Fibroblast of lung (primary cell): ENCODE measurements at regions not wholly inside any gene's neighbourhood (a gene's known extent, or its start where the extent isn't known, plus 50 kb on each side); places are given as distances from the start of the nearest gene placed in this dataset.

ENCODE experiments used
- DNase-seq, 2 donors: peaks; one replicate each; pipeline versions ENCODE4 v3.0.0 to v3.0.0-alpha.2; 2010; ENCODE audit warnings: low read depth in 2 of 2
- H2AFZ ChIP-seq: 2 replicates; pipeline ENCODE4 v1.5.1; 2012; ENCODE audit warnings: low read length, control low read depth, inconsistent platforms
- H3K27ac ChIP-seq: 2 replicates; pipeline ENCODE4 v1.5.1; 2011; ENCODE audit warnings: low read length, control low read depth; ENCODE audit not compliant: insufficient read depth
- H3K27me3 ChIP-seq: 2 replicates; pipeline ENCODE4 v1.5.1; 2011; ENCODE audit warnings: mild to moderate bottlenecking, low read length; ENCODE audit not compliant: control insufficient read depth, insufficient read depth
- H3K36me3 ChIP-seq: 2 replicates; pipeline ENCODE4 v1.5.1; 2011; ENCODE audit warnings: low read length; ENCODE audit not compliant: control insufficient read depth, insufficient read depth
- H3K4me1 ChIP-seq: 2 replicates; pipeline ENCODE4 v1.5.1; 2011; ENCODE audit warnings: low read length; ENCODE audit not compliant: control insufficient read depth, insufficient read depth; ENCODE audit errors: extremely low read depth
- H3K4me2 ChIP-seq: 2 replicates; pipeline ENCODE4 v1.5.1; 2011; ENCODE audit warnings: low read length, control low read depth; ENCODE audit not compliant: insufficient read depth; ENCODE audit errors: extremely low read depth
- H3K4me3 ChIP-seq, 4 experiments: fragments of 200-600 bp in 1 of 4; sonication (generic) in 1 of 4; replicated peaks in 1 of 4; 2 replicates each; pipeline ENCODE4 v1.5.1; 2011 to 2016; ENCODE audit warnings: low read length in 4 of 4, low read depth in 3 of 4, mild to moderate bottlenecking in 3 of 4, control low read depth in 2 of 4, inconsistent platforms in 1 of 4, mixed read lengths in 1 of 4; ENCODE audit not compliant: insufficient read depth in 1 of 4; ENCODE audit errors: control extremely low read depth in 1 of 4
- H3K79me2 ChIP-seq: 2 replicates; pipeline ENCODE4 v1.5.1; 2012; ENCODE audit warnings: mild to moderate bottlenecking, low read length, inconsistent platforms; ENCODE audit not compliant: control insufficient read depth, insufficient read depth
- H3K9ac ChIP-seq: 2 replicates; pipeline ENCODE4 v1.5.1; 2011; ENCODE audit warnings: mild to moderate bottlenecking, low read length, control low read depth; ENCODE audit not compliant: insufficient read depth
- H3K9me3 ChIP-seq: 2 replicates; pipeline ENCODE4 v1.5.1; 2012; ENCODE audit warnings: low read depth, low read length; ENCODE audit not compliant: control insufficient read depth, insufficient read depth
- H4K20me1 ChIP-seq: 2 replicates; pipeline ENCODE4 v1.5.1; 2011; ENCODE audit warnings: low read length; ENCODE audit not compliant: control insufficient read depth, insufficient read depth; ENCODE audit errors: extremely low read depth
- CTCF ChIP-seq, 2 donors: IDR thresholded peaks in 1 of 2; conservative IDR thresholded peaks in 1 of 2; 1 replicate in 1 of 2; 2 replicates in 1 of 2; pipeline ENCODE4 v1.5.1; 2011 to 2012; ENCODE audit warnings: low read length in 2 of 2, control low read depth in 1 of 2, inconsistent platforms in 1 of 2, low read depth in 1 of 2, mild to moderate bottlenecking in 1 of 2
- EZH2 ChIP-seq: IDR thresholded peaks from 2 replicates; pipeline ENCODE4 v1.5.1; 2012; ENCODE audit warnings: low read length, control low read depth, mild to moderate bottlenecking; ENCODE audit errors: missing control alignments

- H2AFZ ChIP-seq = no peak overlapping the region
- no peaks in the 10 kb centered on the region for H3K36me3 ChIP-seq
- no peak overlapping the region for H3K4me3 ChIP-seq
- TF ChIP-seq CTCF (conservative IDR thresholded peaks at IDR 0.05 in 1 of 2, IDR thresholded peaks at IDR 0.05 in 1 of 2; ENCODE audit: low read depth in 1 of 2, low read length in 2 of 2) = no peak
- no peak for TF ChIP-seq EZH2
- H4K20me1 ChIP-seq = no peaks in the 10 kb centered on the region
- H3K4me2 ChIP-seq = no peak overlapping the region
- peak in 1 of 2 donors; percentile 42 for DNase-seq
- H3K9me3 ChIP-seq = no peaks in the 10 kb centered on the region
- peaks cover 20% of the 10 kb centered on the region for H3K4me1 ChIP-seq
- no peaks in the 10 kb centered on the region for H3K27me3 ChIP-seq
- peak overlapping the region; percentile 45 for H3K27ac ChIP-seq
- H3K79me2 ChIP-seq = no peaks in the 10 kb centered on the region
- no peak overlapping the region for H3K9ac ChIP-seq
These were observed 175.0 kb downstream of the CCDC71L start for GRCh38 chr7:106485919-106486318.

- Histone ChIP-seq H3K9me3 (no peaks in the 10 kb centered on the region), H3K4me3 (no peak overlapping the region), H3K9ac (no peak overlapping the region), H4K20me1 (no peaks in the 10 kb centered on the region), H3K27me3 (no peaks in the 10 kb centered on the region), H3K27ac (peak overlapping the region; percentile 45), H3K79me2 (no peaks in the 10 kb centered on the region), H3K4me1 (peaks cover 20% of the 10 kb centered on the region), H3K4me2 (peak overlapping the region; percentile 26), H2AFZ (no peak overlapping the region), H3K36me3 (no peaks in the 10 kb centered on the region)
- DNase-seq = peak; percentile 82 to 92
- TF ChIP-seq CTCF (conservative IDR thresholded peaks at IDR 0.05 in 1 of 2, IDR thresholded peaks at IDR 0.05 in 1 of 2; ENCODE audit: low read depth in 1 of 2, low read length in 2 of 2) (no peak), EZH2 (no peak)
These were observed 175.9 kb downstream of the CCDC71L start for GRCh38 chr7:106485031-106485551.

- DNase-seq = peak; percentile 49 to 62
These were observed 176.4 kb downstream of the CCDC71L start for GRCh38 chr7:106484562-106484961.

More at GRCh38 chr7:106484562-106484961, 176.4 kb downstream of the CCDC71L start:
- Histone ChIP-seq H4K20me1 (no peaks in the 10 kb centered on the region), H3K27ac (peak overlapping the region; percentile 45), H3K36me3 (no peaks in the 10 kb centered on the region), H3K9ac (no peak overlapping the region), H3K79me2 (no peaks in the 10 kb centered on the region), H3K4me1 (peaks cover 20% of the 10 kb centered on the region), H3K4me2 (no peak overlapping the region), H2AFZ (no peak overlapping the region), H3K9me3 (no peaks in the 10 kb centered on the region), H3K4me3 (no peak overlapping the region), H3K27me3 (no peaks in the 10 kb centered on the region)
- TF ChIP-seq EZH2 (no peak), CTCF (conservative IDR thresholded peaks at IDR 0.05 in 1 of 2, IDR thresholded peaks at IDR 0.05 in 1 of 2; ENCODE audit: low read depth in 1 of 2, low read length in 2 of 2) (no peak)
